Mesendoderm (in vitro differentiated cells): ENCODE measurements at regions not wholly inside any gene's neighbourhood (a gene's known extent, or its start where the extent isn't known, plus 50 kb on each side); places are given as distances from the start of the nearest gene placed in this dataset.

Source experiments
- DNase-seq: peaks from one replicate; pipeline ENCODE4 v3.0.0; 2013
- H2AK5ac ChIP-seq: 2 replicates; pipeline ENCODE4 v1.6.1; 2013; ENCODE audit warnings: low read length, inconsistent platforms
- H2BK120ac ChIP-seq: 2 replicates; pipeline ENCODE4 v1.6.1; 2013; ENCODE audit warnings: low read depth, mild to moderate bottlenecking, low read length, moderate library complexity, mixed read lengths
- H2BK15ac ChIP-seq: replicated peaks from 2 replicates; pipeline ENCODE4 v1.6.1; 2013; ENCODE audit warnings: low read depth, mild to moderate bottlenecking, moderate library complexity
- H2BK5ac ChIP-seq: 2 replicates; pipeline ENCODE4 v1.6.1; 2013; ENCODE audit warnings: low read length, inconsistent platforms
- H3K18ac ChIP-seq: 2 replicates; pipeline ENCODE4 v1.6.1; 2013; ENCODE audit warnings: mild to moderate bottlenecking, low read length, mixed read lengths
- H3K23ac ChIP-seq: one replicate; pipeline ENCODE4 v1.6.1; 2013; ENCODE audit warnings: low read length
- H3K27ac ChIP-seq: 2 replicates; pipeline ENCODE4 v1.5.1; 2013; ENCODE audit warnings: low read depth, mild to moderate bottlenecking, inconsistent platforms, low read length, moderate library complexity
- H3K27me3 ChIP-seq: 2 replicates; pipeline ENCODE4 v1.6.1; 2013; ENCODE audit warnings: low read length, control low read depth, mild to moderate bottlenecking, inconsistent platforms; ENCODE audit not compliant: insufficient read depth, poor library complexity
- H3K36me3 ChIP-seq: 2 replicates; pipeline ENCODE4 v1.6.1; 2013; ENCODE audit warnings: low read length, inconsistent platforms; ENCODE audit not compliant: control insufficient read depth, insufficient read depth
- H3K4ac ChIP-seq: one replicate; pipeline ENCODE4 v1.6.1; 2013; ENCODE audit warnings: low read depth, mild to moderate bottlenecking, low read length, moderate library complexity
- H3K4me1 ChIP-seq: 2 replicates; pipeline ENCODE4 v1.6.1; 2013; ENCODE audit warnings: low read depth, low read length, inconsistent platforms; ENCODE audit not compliant: control insufficient read depth
- H3K4me2 ChIP-seq: 2 replicates; pipeline ENCODE4 v1.6.1; 2013; ENCODE audit warnings: low read length
- H3K4me3 ChIP-seq: 2 replicates; pipeline ENCODE4 v1.5.1; 2013; ENCODE audit warnings: mild to moderate bottlenecking, low read length
- H3K56ac ChIP-seq: one replicate; pipeline ENCODE4 v1.6.1; 2013; ENCODE audit warnings: low read length
- H3K79me1 ChIP-seq: 2 replicates; pipeline ENCODE4 v1.6.1; 2013; ENCODE audit warnings: low read length, inconsistent platforms
- H3K79me2 ChIP-seq: 2 replicates; pipeline ENCODE4 v1.6.1; 2013; ENCODE audit warnings: mild to moderate bottlenecking, low read length; ENCODE audit not compliant: control insufficient read depth, insufficient read depth
- H3K9ac ChIP-seq: 2 replicates; pipeline ENCODE4 v1.6.1; 2013; ENCODE audit warnings: low read length, inconsistent platforms
- H4K5ac ChIP-seq: one replicate; pipeline ENCODE4 v1.6.1; 2013; ENCODE audit warnings: low read length
- H4K8ac ChIP-seq: one replicate; pipeline ENCODE4 v1.6.1; 2013; ENCODE audit warnings: low read depth, mild to moderate bottlenecking, control low read depth, low read length, moderate library complexity
- WGBS: extraction: QIAGEN DNeasy Blood & Tissue Kit; methylation state at CpG from one replicate; pipeline ENCODE4 v1.1.7; 2013; ENCODE audit warnings: low lambda C conversion rate, missing lambda C conversion rate; ENCODE audit not compliant: insufficient coverage; ENCODE audit errors: extremely low coverage; 5-methylcytosine and 5-hydroxymethylcytosine counted together

- no CpG with 5 or more reads among the region's 1 CpG for WGBS
- H3K36me3 ChIP-seq, result no peaks in the 10 kb centered on the region
- H3K27ac ChIP-seq, result no peak overlapping the region
Measured at GRCh38 chr3:105210141-105210540, 156.6 kb upstream of the ALCAM start.

GRCh38 chr3:105214590-105214989 is 152.1 kb upstream of the ALCAM start:
- Histone ChIP-seq H3K4ac (no peak overlapping the region), H3K79me1 (no peaks in the 10 kb centered on the region), H4K5ac (no peak overlapping the region), H3K36me3 (no peaks in the 10 kb centered on the region), H2AK5ac (no peak overlapping the region), H3K56ac (no peak overlapping the region), H3K23ac (no peak overlapping the region), H3K4me2 (no peak overlapping the region), H2BK5ac (no peak overlapping the region), H3K79me2 (no peaks in the 10 kb centered on the region), H3K4me3 (no peak overlapping the region), H2BK120ac (no peak overlapping the region), H4K8ac (no peak overlapping the region), H3K27me3 (no peaks in the 10 kb centered on the region), H3K4me1 (no peaks in the 10 kb centered on the region), H3K18ac (no peak overlapping the region), H2BK15ac (no peak overlapping the region), H3K27ac (no peak overlapping the region), H3K9ac (no peak overlapping the region)
- WGBS, result no CpG with 5 or more reads among the region's 1 CpG
- no peak for DNase-seq

More at GRCh38 chr3:105210141-105210540, 156.6 kb upstream of the ALCAM start:
- Histone ChIP-seq H3K4me3 (no peak overlapping the region), H3K79me1 (no peaks in the 10 kb centered on the region), H3K18ac (no peak overlapping the region), H2BK15ac (no peak overlapping the region), H3K9ac (no peak overlapping the region), H3K79me2 (no peaks in the 10 kb centered on the region), H2BK120ac (no peak overlapping the region), H2BK5ac (no peak overlapping the region), H3K23ac (no peak overlapping the region), H3K27me3 (no peaks in the 10 kb centered on the region), H3K56ac (no peak overlapping the region), H3K4me1 (no peaks in the 10 kb centered on the region), H2AK5ac (no peak overlapping the region), H3K4ac (no peak overlapping the region), H3K4me2 (no peak overlapping the region), H4K8ac (no peak overlapping the region), H4K5ac (no peak overlapping the region)
- no peak for DNase-seq

DNA sequence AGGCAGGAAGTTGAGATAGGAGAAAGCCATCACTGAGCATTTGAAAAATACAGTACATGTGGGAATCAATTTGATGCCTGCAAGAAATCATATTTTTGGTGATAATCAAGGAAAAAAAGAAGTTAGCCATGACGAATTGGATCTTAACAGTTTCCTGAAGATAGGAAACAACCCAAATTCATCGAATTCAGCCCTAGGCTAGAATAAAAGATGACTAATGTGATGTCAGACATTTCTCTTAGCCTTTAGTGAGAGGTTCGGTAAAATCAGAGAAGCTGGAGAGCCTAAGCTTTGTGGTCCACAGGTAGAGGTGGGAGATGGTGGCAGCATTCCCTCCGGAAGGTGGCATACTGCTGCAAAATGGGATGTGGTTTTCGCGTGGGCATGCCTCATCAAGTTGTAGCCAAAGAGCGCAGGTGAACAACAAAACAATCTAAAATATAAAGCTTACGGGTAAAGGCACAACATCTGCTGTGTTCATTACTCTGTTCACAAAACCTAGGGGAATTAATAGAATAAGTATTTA is 144.1 kb upstream of the ALCAM start:
- Histone ChIP-seq H3K4me1 (no peaks in the 10 kb centered on the region), H3K27me3 (no peaks in the 10 kb centered on the region), H3K27ac (no peak overlapping the region), H2BK5ac (no peak overlapping the region), H4K8ac (no peak overlapping the region), H4K5ac (no peak overlapping the region), H3K18ac (no peak overlapping the region), H3K56ac (no peak overlapping the region), H3K23ac (no peak overlapping the region), H3K79me1 (no peaks in the 10 kb centered on the region), H3K79me2 (no peaks in the 10 kb centered on the region), H2BK15ac (no peak overlapping the region), H3K9ac (no peak overlapping the region), H3K4me2 (no peak overlapping the region), H2BK120ac (no peak overlapping the region), H2AK5ac (no peak overlapping the region), H3K4me3 (no peak overlapping the region), H3K36me3 (no peaks in the 10 kb centered on the region), H3K4ac (no peak overlapping the region)
- no CpG with 5 or more reads among the region's 8 CpGs for WGBS
- DNase-seq, result peak; percentile 10

- no peak overlapping the region for H2BK5ac ChIP-seq
- no peak for DNase-seq
- no peak overlapping the region for H4K5ac ChIP-seq
- H3K4ac ChIP-seq, result no peak overlapping the region
- H3K18ac ChIP-seq, result no peak overlapping the region
- H3K23ac ChIP-seq, result no peak overlapping the region
- no peak overlapping the region for H3K4me2 ChIP-seq
- no peak overlapping the region for H3K27ac ChIP-seq
- H3K27me3 ChIP-seq, result no peaks in the 10 kb centered on the region
- H3K79me2 ChIP-seq, result no peaks in the 10 kb centered on the region
- H2BK120ac ChIP-seq, result no peak overlapping the region
- H3K4me3 ChIP-seq, result no peak overlapping the region
- no peak overlapping the region for H3K56ac ChIP-seq
- no peak overlapping the region for H2AK5ac ChIP-seq
- H3K4me1 ChIP-seq, result no peaks in the 10 kb centered on the region
- WGBS, result no CpG with 5 or more reads among the region's 11 CpGs
- H3K36me3 ChIP-seq, result no peaks in the 10 kb centered on the region
- no peak overlapping the region for H2BK15ac ChIP-seq
- H4K8ac ChIP-seq, result no peak overlapping the region
- H3K9ac ChIP-seq, result no peak overlapping the region
- H3K79me1 ChIP-seq, result no peaks in the 10 kb centered on the region
Measured at GRCh38 chr3:105223815-105224214, 142.9 kb upstream of the ALCAM start.

DNA sequence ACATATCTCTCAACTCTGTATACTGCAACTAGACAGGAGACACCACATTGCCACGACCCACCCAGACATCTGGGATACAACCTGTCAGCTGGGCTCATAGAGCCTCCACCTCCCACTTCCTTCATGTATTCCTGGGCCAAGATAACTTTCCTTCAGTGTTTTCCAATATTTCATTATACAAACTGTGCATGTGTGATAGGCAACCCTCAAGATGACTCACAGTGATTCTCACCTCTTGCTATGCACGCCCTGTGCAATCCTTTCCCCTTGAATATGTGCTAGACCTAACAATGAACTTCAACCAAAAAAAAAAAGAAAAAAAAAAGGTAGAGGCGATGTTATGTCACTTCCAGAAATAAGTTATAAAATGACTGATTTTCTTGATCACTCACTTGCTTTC is 138.0 kb upstream of the ALCAM start:
- Histone ChIP-seq H2BK5ac (no peak overlapping the region), H3K18ac (no peak overlapping the region), H3K9ac (no peak overlapping the region), H3K4me1 (no peaks in the 10 kb centered on the region), H2AK5ac (no peak overlapping the region), H3K79me2 (no peaks in the 10 kb centered on the region), H3K4me2 (no peak overlapping the region), H4K5ac (no peak overlapping the region), H3K36me3 (no peaks in the 10 kb centered on the region), H2BK120ac (no peak overlapping the region), H4K8ac (no peak overlapping the region), H3K27me3 (no peaks in the 10 kb centered on the region), H3K4ac (no peak overlapping the region), H3K56ac (no peak overlapping the region), H3K4me3 (no peak overlapping the region), H2BK15ac (no peak overlapping the region), H3K27ac (no peak overlapping the region), H3K23ac (no peak overlapping the region), H3K79me1 (no peaks in the 10 kb centered on the region)
- WGBS, result no CpG with 5 or more reads among the region's 3 CpGs
- no peak for DNase-seq

DNA sequence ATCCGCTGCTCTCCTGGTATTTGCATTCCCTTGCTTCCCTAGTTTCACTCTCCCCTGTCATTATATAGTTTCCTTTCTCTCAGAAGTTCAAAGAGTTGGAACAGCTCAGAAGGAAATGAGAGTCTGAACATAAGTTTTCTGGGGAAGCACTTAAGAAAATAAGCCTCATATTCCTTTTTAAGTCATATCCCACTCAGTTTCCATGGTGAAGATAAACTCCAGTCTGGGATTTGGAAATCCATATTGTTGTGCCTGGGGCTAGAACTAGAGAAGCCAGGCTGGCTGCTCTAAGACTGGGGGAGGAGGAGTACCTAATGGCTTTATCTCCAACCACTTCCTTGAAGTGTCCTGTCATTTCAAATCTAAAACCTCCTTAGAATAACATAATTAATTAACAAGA is 134.2 kb upstream of the ALCAM start:
- no peak overlapping the region for H2BK120ac ChIP-seq
- no peak overlapping the region for H3K4me2 ChIP-seq
- H3K56ac ChIP-seq, result no peak overlapping the region
- H2BK5ac ChIP-seq, result no peak overlapping the region
- H3K18ac ChIP-seq, result no peak overlapping the region
- H2BK15ac ChIP-seq, result no peak overlapping the region
- no peaks in the 10 kb centered on the region for H3K27me3 ChIP-seq
- H4K8ac ChIP-seq, result no peak overlapping the region
- H4K5ac ChIP-seq, result no peak overlapping the region
- no peak overlapping the region for H3K9ac ChIP-seq
- H3K36me3 ChIP-seq, result no peaks in the 10 kb centered on the region
- H3K4me1 ChIP-seq, result no peaks in the 10 kb centered on the region
- no peak overlapping the region for H3K4me3 ChIP-seq
- no peaks in the 10 kb centered on the region for H3K79me2 ChIP-seq
- H3K27ac ChIP-seq, result no peak overlapping the region
- no peak overlapping the region for H3K4ac ChIP-seq
- no peaks in the 10 kb centered on the region for H3K79me1 ChIP-seq
- WGBS, result no CpG with 5 or more reads among the region's 1 CpG
- H2AK5ac ChIP-seq, result no peak overlapping the region
- no peak overlapping the region for H3K23ac ChIP-seq
- DNase-seq, result no peak
